ENCODE measurements at regions not wholly inside any gene's neighbourhood (a gene's known extent, or its start where the extent isn't known, plus 50 kb on each side); places are given as distances from the start of the nearest gene placed in this dataset.
A peak's percentile ranks its signal among the peaks of the same experiment; 100 is the strongest.

DNA sequence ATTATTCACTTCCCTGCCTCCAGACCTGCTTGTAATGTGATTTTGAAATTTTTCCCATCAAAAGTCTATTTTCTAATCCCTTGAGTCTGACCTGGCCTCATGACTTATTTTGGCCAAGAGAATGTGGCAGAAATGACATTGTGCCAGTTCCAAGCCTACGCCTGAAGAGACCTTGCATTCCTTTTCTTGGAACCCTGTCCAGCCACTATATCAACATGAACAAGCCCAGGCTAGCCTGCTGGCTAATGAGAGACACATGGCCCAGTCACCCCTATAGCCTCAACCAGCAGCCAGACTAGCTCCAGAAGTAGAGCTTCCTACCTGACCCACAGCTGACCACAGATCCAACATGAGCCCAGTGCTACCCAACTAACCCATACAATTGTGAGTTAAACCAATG, 121.1 kb upstream of the ACP3 start:
- DNase-seq, result no peak

DNA sequence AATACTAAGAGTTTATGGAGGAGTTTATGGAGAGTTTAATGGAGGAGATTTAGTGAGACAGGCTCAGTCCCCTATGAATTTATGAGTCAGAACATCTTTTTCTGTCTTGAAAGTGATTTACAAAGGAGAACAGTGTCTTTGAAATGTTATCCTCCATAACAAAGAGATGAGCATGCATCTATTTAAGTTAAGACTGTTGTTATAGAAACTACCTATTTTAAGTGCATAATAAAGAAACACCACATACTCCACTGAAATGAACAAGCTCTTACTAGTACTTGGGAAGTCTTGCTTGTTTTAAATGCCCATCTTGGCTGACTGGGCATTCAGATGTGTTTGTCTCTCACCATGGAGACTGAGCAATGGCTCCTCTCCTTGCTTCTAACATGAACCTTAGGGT, 118.7 kb upstream of the ACP3 start:
- no peak for DNase-seq

DNA sequence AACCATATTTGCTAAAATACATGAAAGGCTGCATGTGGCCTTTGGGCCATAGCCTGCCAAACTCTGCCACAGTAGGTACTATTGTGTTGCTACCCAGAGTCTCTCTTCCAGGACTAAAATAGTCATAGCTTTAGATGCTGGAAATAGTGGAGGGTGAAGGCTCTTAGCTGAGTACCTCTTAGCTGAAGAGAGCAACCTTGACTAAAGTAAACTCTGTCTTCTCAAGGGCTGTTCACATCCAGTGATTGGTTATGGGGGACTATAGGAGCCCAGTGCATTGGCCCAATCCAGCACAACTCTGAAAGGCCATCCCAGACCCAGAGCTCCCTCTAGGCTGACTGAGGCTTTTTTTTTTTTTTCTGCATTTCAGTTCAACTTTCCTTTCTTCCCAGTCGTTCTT, 117.8 kb upstream of the ACP3 start:
- no peak for DNase-seq

DNA sequence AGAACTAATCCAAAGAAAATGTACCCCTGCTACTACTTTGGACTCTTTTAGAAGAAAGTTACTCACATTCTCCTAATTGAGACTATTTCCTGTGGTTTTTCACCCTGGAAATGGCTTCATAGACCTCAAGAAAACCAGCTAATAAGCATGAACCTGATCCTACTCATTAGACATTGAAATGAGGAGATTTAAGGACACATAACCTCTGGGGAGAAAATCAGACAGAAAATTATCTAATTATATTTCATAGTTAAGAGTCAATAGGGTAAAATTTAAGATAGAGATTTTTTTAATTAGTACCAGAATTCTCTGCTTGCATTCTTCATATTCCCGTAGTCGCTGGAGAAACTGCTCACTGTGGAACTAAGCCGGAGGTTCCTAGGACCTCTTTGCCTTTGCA, 114.6 kb upstream of the ACP3 start:
- DNase-seq, result no peak

DNA sequence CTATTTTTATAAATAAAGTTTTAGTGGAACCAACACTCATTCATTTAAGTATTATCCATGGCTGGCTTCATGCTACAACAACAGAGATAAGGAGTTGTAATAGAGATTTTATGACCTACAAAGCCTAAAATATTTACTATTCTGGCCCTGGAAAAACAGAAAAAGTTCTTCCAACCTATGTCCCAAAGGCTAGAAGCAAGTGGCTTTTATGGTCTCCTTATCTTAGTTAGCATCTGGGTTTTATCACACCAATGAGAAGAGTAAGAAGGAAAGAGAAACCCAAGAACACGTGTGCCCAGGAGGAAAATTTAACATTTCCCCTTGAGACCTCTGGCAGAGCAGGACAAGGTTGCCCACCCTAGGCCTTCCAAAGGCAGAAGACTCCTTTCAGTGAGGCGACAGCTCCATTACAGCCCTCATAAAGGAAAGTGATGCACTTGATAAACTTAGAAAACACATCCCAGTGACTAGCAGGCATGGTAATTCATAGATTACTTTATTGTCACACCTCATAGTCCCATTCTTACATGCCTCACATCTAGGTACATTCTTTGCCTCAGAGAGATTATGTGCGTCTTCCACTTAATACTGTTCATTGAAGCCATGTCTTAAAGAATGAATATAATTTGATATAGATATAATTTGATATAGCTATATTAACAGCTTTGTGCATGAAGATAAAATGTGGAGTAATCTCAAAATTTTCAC, 113.2 kb upstream of the ACP3 start:
- no peak for DNase-seq

DNA sequence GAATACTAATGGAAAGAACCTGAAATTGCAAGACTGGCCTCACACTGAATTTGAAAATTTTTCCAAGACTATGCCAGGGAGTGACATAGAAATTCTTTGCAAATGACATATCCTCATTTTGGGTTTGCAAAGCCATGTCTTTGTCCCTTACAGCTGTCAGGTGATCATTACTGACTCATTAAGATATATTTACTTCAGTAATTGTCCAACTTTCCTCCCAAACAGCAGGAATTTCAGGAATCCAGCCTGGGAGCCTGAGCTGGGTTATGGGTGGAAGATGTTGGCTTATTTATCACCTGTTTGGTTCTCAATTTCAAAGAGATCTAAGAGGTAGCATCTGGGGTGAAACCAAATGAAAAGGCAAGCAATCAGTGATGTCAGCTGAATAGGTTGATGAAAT, 111.6 kb upstream of the ACP3 start:
- no peak for DNase-seq

DNA sequence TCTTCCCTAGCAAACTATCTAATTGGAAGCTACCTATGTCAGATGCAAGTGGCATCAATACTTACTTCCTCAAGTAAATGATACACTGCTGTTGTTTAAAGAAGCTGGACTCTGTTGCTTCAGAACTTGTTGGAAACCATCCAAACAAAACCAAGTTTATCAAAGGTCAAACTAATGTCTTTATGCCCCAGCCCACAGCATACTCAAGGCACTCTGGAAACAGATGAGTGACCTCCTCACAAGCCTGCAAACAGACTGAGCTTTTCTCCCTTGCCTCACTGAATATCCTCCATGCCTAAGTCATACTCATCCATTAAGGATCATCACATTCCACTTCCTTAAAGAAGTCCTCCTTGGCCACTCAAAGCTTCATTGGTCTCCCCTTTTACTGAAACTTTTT, 107.4 kb upstream of the ACP3 start:
- DNase-seq, result no peak

DNA sequence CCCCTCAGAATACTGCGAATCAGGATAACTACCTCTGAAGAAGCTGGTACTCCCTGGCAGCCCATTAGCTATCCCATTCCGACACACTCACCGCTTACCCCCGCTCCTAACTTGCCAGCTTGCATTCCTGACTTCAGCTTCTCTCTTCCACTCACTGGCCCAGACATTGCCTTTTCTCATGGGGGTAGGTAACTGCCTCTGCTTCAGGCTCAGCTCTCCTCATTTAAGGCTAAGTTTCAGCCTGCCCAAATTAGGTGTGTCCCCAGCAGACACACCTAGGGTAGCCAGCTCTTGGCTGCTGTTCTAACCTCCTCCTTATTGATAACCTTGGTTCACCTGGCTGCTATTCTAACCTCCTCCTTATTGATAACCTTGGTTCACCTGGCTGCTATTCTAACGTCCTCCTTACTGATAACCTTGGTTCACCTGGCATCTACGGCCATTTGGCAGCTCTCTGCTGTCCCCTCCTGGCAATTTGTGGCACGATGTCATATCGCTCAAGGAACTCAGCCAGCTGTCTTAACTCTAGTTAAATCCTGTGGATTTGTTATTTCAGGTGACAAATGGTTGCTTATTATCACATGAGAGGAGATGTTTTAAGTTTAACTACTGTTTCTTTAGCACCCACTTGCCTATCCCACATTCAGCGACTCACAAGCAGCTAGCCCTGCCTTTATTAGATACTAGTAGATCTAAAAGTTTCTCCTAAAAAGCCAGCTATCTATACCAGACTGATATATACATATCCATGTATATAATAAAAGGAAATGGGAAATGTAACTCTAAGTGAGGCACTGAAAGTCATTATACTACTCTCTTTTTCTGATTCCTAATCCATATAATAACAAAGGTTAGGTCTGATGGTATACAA, 106.5 kb upstream of the ACP3 start:
- peak; percentile 3 for DNase-seq

DNA sequence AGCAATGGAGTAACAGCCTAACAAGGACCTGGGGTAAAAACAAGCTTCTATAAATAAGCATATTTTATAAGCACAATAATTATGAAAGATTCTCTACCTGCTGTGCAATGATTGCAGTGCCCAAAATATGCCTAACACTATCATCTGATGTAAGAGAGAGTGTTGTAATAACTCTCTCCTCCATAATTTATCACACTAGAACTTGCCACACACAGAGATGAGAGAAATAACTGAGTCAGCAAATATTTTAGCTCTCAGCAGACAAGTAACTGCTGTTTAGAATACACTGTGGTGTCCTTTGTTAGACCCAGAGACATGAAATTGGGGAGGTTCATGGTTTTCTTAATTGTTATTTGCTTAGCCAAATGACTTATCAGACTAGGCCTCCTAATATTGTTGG, 105.3 kb upstream of the ACP3 start:
- DNase-seq, result no peak

DNA sequence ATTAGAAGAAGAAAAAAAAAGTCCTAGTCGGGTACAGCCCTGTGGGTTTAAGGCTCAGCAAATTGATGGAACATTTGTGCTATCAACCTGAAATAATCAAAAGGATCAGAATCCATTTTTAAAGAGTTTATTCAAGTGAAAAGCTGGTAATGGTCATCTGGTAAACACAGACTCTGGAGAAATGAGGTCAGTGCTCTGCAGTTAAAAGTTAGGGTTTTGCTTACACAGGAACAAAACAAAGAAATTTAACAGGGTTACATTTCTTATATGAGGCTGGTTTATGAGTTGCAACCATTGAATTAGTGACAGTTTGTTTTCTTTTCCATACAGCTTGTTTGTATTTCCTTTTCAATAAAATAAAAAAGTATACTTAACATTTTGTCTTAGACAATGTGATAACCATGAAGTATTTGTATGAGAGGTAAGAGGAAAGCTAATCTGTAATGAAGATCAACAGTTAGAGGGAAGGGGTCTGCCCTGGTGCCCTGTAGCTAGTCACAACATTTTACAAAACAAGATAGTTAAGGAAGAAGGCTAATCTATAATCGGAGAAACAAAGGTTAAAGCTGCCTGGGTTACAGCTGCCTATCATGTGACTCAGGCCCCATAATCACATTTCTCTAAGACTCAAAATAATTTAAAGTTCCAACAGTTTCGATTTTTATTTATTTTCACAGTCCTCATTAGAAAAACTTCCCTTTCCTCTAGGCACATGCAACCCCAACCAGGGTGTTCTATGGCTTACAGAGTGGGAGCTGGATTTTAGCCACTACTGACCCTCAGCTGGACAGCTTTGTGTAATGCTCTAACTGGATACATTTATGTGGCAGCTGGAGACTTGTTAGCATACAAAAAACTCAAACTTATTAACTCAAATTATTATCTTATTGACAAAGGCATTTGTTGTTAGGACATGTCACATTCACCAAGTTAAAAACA, 98.1 kb upstream of the ACP3 start:
- no peak for DNase-seq

DNA sequence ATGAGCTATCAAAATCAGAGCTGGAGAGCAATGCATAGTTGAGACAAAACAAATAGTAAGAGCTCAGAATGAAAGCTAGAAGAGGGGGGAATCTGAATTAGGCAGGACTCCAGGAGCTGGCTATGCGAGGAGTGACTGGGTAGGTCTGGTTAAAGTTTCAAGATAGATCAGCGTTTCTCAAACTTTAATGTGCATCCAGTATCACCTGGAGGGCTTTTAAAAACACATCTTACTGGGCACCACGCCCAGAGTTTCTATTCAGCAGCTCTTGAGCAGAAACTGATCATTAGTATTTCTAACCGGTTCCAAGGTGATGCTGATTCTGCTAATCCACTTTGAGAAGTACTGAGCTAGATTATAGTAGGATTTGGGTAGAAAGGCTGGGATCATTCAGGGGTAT, 96.2 kb upstream of the ACP3 start:
- peak; percentile 3 for DNase-seq

DNA sequence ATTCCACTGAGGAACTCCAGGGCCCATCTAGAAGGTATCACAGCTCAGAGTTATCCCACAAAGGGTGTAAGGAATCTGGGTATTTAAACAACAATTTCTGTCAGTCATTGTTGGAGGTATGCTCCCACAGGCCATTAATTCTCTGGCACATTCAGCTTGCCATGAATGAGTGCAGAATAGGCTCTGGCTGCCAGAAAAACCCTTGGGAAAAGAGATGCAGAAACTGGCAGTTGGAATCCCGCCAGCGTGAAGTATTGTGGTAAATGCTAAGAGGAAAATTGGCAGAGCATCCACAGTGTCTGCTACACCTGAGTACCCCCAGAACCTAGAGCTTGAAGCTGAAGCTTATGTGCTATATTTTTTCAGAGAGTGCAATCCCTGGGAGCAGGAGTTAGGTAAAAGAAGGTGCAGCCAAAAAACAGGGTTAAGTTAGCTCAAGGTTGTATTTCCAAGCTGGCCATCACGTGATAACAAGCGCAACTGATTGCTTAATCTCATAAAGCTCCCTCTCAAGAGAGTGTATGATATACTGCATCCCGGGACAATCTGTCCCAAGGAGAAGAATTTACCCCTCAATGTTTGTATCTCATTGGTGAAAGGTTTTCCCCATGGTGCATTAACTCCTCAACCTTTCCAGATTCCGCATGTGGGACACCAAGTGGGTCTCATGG, 94.2 kb upstream of the ACP3 start:
- DNase-seq, result peak; percentile 72

DNA sequence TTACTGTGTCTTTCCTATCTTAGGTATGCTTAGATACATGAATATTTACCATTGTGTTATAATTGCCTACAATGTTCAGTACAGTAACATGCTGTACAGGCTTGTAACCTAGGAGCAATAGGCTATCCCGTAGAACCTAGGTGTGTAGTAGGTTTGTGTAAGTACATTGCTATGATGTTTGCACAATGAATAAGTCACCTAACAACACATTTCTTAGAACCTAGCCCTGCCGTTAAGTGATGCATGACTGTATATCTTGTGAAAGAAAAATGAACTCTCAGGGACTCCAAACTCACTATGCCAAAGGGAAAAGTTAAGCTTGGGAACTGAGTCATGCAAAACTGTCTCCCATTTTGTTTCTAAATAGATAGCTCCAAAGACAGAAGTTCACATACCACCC, 91.5 kb upstream of the ACP3 start:
- DNase-seq, result no peak

DNA sequence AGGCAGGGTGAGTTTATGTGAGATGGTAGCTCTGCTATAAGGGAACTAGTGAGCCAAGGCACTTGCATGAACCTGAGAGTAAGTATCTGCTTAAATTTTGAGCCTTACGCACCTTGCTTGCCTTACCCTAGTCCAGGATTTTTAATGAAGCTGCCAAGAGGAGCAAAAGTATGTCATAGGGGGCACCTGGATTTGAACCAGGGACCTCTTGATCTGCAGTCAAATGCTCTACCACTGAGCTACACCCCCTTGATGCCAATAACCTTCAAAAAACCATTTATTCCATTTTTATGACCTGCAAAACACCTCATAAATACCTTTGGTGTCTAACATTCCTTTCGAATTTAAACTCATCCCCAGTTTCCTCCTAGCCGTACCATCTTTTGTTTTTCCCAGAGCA, 88.3 kb upstream of the ACP3 start:
- DNase-seq, result no peak

DNA sequence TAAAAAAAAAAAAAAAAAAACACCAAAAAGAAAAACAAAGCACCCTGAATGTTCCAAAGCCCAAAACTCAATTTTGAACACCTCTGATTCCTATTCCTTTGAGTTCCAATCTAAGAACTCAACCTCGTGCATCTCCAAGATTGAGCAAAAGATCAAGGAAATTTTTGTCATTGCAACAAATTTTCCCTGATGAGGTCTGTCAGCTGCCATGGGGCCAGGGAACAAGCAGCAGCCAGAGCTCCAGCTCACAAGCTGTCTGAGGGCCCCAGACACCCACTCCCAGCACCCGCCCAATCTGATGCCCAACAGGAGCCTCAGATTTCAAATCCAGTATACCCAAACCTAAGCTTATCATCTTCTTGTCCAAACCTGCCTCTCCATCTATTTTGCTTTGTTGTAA, 87.6 kb upstream of the ACP3 start:
- no peak for DNase-seq

DNA sequence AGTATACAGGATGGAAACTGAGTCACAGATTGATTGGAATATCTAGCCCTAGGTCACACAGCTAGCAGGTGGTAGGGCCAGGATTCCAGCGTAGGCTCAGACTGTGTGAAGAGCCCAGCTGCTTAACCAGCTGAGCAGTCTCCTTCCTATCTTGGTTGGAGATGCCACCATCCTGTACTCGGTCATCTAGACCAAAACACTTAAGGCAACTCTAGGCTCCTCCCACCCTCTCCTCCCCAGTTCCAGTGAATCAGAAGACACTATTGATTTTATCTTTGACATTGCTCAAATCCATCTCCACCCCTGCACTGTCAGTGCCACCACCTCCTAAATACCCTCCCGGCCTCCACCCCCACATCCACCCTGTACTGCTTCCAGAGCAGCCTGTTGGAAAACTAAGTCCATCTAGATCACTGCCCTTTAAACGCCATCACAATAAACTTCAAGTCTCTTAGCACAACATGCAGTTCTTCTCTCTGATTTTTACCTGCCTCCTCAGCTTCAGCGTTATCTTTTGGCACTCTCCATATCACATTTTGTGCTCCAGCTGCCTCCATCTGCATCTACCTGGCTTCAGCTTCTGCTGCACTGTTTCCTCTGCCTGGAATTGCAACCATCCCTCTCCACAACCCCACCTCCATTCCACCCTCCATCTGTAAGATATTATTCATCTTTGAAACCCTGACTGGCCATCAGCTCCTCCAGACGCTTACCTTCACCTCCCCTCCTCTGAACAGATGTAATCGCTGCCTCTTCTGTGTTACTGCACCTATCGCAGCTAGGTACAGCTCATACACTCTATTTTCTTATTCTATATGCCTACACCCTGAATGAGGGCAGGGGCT, 86.8 kb upstream of the ACP3 start:
- DNase-seq, result no peak

DNA sequence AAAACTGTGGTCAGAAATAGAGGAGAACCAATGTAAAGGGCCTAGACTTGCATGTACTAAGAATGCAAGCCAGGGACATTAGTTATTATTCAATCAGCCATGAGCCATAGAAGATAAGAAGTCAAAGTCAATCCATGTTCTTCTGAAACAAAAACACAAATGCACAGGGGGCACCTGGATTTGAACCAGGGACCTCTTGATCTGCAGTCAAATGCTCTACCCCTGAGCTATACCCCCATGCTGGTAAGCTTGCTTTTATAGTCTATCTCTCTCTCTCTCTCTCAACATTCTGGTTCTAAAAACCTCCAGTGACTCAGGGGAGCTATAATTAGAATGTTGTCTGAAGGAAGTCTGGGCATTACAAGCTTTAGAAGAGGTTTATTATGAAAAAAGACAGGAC, 85.6 kb upstream of the ACP3 start:
- DNase-seq, result no peak

DNA sequence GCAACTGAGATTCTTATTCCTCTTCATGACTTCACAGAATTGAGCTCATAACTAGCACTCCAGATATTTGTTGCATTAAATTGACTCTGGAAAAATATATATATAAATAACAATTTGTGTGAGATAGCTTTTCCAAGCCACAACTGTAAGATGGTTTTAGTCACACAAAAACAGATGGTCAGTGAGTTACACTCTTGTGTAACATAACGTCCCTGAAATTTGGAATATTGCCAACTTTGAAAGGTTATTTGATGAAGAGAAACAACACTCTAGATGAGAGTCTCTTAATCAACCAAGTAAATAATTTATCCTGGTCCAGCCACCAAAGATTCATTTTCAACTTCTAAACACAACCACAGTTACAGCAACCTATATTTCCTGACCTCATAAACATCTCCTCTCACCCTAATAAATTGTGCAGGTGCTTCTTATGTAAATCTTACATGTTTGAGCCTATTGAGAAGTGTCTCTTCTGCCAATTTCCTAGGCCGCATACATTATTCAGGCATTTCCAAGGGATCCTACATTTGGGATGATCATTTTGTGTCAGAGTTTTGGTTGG, 84.9 kb upstream of the ACP3 start:
- peak; percentile 27 for DNase-seq

DNA sequence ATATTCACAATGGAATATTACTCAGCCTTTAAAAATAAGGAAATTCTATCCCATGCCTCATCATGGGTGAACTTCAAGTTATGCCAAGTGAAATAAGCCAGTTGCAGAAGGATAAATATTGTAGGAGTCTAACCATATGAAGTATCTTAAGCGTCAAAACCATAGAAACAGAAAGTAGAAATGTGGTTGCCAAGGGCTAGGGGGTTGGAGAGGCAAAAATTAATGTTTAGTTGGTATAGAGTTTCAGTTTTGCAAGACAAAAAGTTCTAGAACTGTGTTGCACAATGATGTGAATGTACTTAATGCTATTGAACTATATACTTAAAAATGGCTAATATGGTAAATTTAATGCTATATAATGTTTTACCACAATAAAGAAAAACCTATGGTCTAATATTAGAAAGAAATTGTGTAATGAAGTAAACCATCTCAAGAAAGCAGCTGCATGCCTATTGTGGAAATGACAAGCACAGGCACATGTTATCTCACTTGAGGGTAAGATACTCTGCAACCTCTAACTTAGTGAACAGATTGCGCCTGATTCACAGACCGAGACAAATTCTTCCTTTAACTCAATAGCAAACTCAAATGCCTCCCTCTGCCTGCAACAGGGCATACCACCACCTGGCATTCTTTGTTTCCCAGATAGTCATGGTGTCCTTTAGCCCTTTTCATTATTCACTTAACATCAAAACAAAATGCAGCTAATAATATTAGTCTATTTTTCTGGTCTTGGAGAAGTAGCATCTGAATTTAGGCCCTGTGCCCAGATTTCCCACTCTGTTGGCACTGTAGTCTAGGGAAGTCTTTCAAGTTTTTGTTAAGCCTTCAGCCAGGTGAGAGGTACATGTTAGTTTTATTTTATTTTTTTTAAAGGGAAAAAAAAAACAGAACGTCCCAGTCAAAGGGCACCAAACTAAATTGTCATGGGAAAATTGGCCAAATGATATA, 80.2 kb upstream of the ACP3 start:
- DNase-seq, result no peak

DNA sequence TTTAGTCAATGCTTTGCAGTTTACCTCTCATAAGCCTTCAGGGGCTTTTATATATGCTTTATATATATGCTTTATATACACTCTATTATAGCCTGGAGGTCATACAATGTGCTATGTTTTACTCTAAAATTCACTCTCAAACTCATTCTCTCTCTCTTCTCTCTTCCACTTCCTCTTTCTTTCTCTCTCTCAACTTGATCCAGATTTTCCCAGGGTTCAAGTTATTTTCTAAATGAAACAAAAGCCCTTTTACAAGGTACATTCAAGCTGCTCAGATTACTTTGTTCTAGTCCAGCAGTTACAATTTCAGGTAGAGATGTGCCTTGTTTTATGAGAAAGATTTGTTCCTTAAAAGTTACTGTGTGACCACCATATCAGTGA, 79.6 kb upstream of the ACP3 start:
- DNase-seq, result no peak

Data from COR-L47 (cell line).